CD4-positive, alpha-beta T cell treated with Interleukin-4 for 4 hours (primary cell): ENCODE measurements at regions not wholly inside any gene's neighbourhood (a gene's known extent, or its start where the extent isn't known, plus 50 kb on each side); places are given as distances from the start of the nearest gene placed in this dataset.
"Not testable (repeated sequence)": the region's sequence is repeated elsewhere in the genome, so short reads cannot be mapped to it uniquely, and the experiment has no call there.

ENCODE experiments used
- DNase-seq: peaks from one replicate; pipeline ENCODE4 v3.0.0-alpha.2; 2020

- DNase-seq, result no peak
Measured at GRCh38 chr9:88596376-88596775, 61.4 kb downstream of the NXNL2 start.

- no peak for DNase-seq
Measured at GRCh38 chr9:88604836-88605511, 70.0 kb downstream of the NXNL2 start.

- DNase-seq, result no peak
Measured at GRCh38 chr9:88605512-88606362, 70.8 kb downstream of the NXNL2 start.

- no peak for DNase-seq
Measured at GRCh38 chr9:88614359-88614758, 79.4 kb downstream of the NXNL2 start.

GRCh38 chr9:88623698-88624097 is 88.7 kb downstream of the NXNL2 start:
- no peak for DNase-seq

- DNase-seq, result no peak
Measured at GRCh38 chr9:88628114-88628513, 93.1 kb downstream of the NXNL2 start.

GRCh38 chr9:88628811-88629210 is 93.8 kb downstream of the NXNL2 start:
- no peak for DNase-seq

- DNase-seq, result not testable (repeated sequence)
Measured at GRCh38 chr9:88630574-88630973, 95.6 kb downstream of the NXNL2 start.

- no peak for DNase-seq
Measured at GRCh38 chr9:88635151-88635550, 100.2 kb downstream of the NXNL2 start.

- no peak for DNase-seq
Measured at GRCh38 chr9:88641456-88642240, 106.7 kb downstream of the NXNL2 start.

GRCh38 chr9:88642336-88642735 is 107.4 kb downstream of the NXNL2 start:
- DNase-seq, result no peak

- DNase-seq, result no peak
Measured at GRCh38 chr9:88643931-88644330, 109.0 kb downstream of the NXNL2 start.

GRCh38 chr9:88645172-88645878 is 110.3 kb downstream of the NXNL2 start:
- DNase-seq, result no peak

- DNase-seq, result no peak
Measured at GRCh38 chr9:88645879-88646199, 110.9 kb downstream of the NXNL2 start.

- no peak for DNase-seq
Measured at GRCh38 chr9:88646539-88647300, 111.7 kb downstream of the NXNL2 start.

GRCh38 chr9:88651682-88652633 is 117.0 kb downstream of the NXNL2 start:
- no peak for DNase-seq

GRCh38 chr9:88652876-88653275 is 117.9 kb downstream of the NXNL2 start:
- DNase-seq, result no peak

- no peak for DNase-seq
Measured at GRCh38 chr9:88653406-88653805, 118.4 kb downstream of the NXNL2 start.

- DNase-seq, result no peak
Measured at GRCh38 chr9:88653911-88654310, 118.9 kb downstream of the NXNL2 start.

GRCh38 chr9:88657893-88658292 is 122.9 kb downstream of the NXNL2 start:
- no peak for DNase-seq

GRCh38 chr9:88658311-88658822 is 123.4 kb downstream of the NXNL2 start:
- no peak for DNase-seq
